ENCODE measurements at regions not wholly inside any gene's neighbourhood (a gene's known extent, or its start where the extent isn't known, plus 50 kb on each side); places are given as distances from the start of the nearest gene placed in this dataset.

DNA sequence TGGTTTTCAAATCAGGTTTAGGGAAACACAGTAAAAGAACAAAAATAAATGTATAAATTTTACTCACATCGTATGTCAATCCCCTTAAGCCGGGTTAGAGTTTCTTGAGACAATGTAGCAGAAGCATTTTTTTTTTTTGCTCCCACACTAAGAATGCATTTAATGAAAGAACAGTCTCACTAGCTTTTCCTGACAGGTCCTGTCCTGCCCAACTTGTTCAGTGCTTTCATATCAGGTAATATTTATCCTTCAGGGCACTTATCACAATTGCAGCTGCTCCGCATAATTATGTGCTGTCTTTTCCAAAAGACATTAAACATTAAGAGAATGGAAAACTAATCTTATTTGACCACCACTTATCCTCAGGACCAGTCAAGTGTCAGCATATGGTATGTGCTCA lies 632.0 kb downstream of the HTR1B start:
- TF ChIP-seq CTCF (IDR thresholded peaks at IDR 0.05), result no peak
- TF ChIP-seq POLR2A (IDR thresholded peaks at IDR 0.05), result no peak
